Smooth muscle cell (in vitro differentiated cells): ENCODE measurements at regions not wholly inside any gene's neighbourhood (a gene's known extent, or its start where the extent isn't known, plus 50 kb on each side); places are given as distances from the start of the nearest gene placed in this dataset.

Experiments used
- DNase-seq: peaks from one replicate; lab custom pipeline; 2025; ENCODE audit not compliant: unreplicated experiment; lab: John Stamatoyannopoulos, UW
- H2AFZ ChIP-seq: fragments of 200-600 bp; sonication (generic); 2 replicates; pipeline ENCODE4 v1.6.0; 2016; ENCODE audit warnings: antibody characterized with exemption, low read depth, mild to moderate bottlenecking
- H3F3A ChIP-seq: fragments of 200-600 bp; sonication (generic); 2 replicates; pipeline ENCODE4 v1.6.0; 2017; ENCODE audit warnings: antibody characterized with exemption, low read depth
- H3K27ac ChIP-seq: fragments of 200-600 bp; sonication (generic); 2 replicates; pipeline ENCODE4 v1.5.1; 2016; ENCODE audit warnings: low read depth, mild to moderate bottlenecking
- H3K27me3 ChIP-seq: fragments of 200-600 bp; sonication (generic); 2 replicates; pipeline ENCODE4 v1.6.1; 2016; ENCODE audit warnings: low read depth, mild to moderate bottlenecking
- H3K36me3 ChIP-seq: fragments of 200-600 bp; sonication (generic); 2 replicates; pipeline ENCODE4 v1.5.1; 2016; ENCODE audit warnings: low read depth
- H3K4me1 ChIP-seq: fragments of 200-600 bp; sonication (generic); 2 replicates; pipeline ENCODE4 v1.5.1; 2016; ENCODE audit warnings: low read depth
- H3K4me2 ChIP-seq: fragments of 200-600 bp; sonication (generic); 2 replicates; pipeline ENCODE4 v1.6.0; 2016; ENCODE audit warnings: mild to moderate bottlenecking
- H3K4me3 ChIP-seq: fragments of 200-600 bp; sonication (generic); 2 replicates; pipeline ENCODE4 v1.5.1; 2016; ENCODE audit warnings: mild to moderate bottlenecking
- H3K79me2 ChIP-seq: fragments of 200-600 bp; sonication (generic); 2 replicates; pipeline ENCODE4 v1.6.0; 2016; ENCODE audit warnings: low read depth, mild to moderate bottlenecking
- H3K9ac ChIP-seq: fragments of 200-600 bp; sonication (generic); 2 replicates; pipeline ENCODE4 v1.6.0; 2016; ENCODE audit warnings: low read depth
- H3K9me3 ChIP-seq: fragments of 200-600 bp; sonication (generic); replicated peaks from 2 replicates; pipeline ENCODE4 v1.5.1; 2016; ENCODE audit warnings: low read depth
- H4K20me1 ChIP-seq: fragments of 200-600 bp; sonication (generic); 2 replicates; pipeline ENCODE4 v1.6.0; 2016; ENCODE audit warnings: low read depth
- WGBS: methylation state at CpG from one replicate; pipeline ENCODE4 v1.1.7; 2016; ENCODE audit warnings: low lambda C conversion rate; 5-methylcytosine and 5-hydroxymethylcytosine counted together
- TF ChIP-seq, protein P1 (sequence below): fragments of 200-600 bp; sonication (generic); IDR thresholded peaks from 2 replicates; pipeline ENCODE4 v1.5.1; 2017; ENCODE audit warnings: borderline replicate concordance, mild to moderate bottlenecking, antibody characterized with exemption; ENCODE audit not compliant: insufficient read depth, poor library complexity, severe bottlenecking

DNA sequence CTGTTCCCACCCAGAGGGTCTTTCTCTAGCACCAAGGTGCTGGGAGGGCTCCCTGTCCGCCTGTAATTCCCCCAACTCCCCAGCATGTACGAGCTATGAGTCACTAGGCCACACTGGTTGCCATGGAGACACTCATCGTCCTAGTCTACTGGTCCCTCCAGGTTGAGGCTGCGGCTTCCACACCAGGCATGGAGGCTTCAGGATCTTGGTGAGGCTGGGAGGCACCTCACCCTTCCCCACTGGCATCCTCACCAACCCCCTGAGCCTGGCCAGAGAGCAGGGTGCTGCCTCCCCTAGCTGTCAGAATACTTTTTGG, 75.6 kb upstream of the KAZN start:
- Histone ChIP-seq H3K9ac (no peak overlapping the region), H3F3A (no peaks in the 10 kb centered on the region), H3K36me3 (no peaks in the 10 kb centered on the region), H3K27me3 (peaks cover 8% of the 10 kb centered on the region), H3K27ac (no peak overlapping the region), H4K20me1 (no peaks in the 10 kb centered on the region), H3K9me3 (no peaks in the 10 kb centered on the region), H3K4me1 (no peaks in the 10 kb centered on the region), H3K4me3 (no peak overlapping the region), H3K4me2 (no peak overlapping the region), H2AFZ (no peak overlapping the region), H3K79me2 (no peaks in the 10 kb centered on the region)
- DNase-seq, result no peak
- TF ChIP-seq, protein P1, sequence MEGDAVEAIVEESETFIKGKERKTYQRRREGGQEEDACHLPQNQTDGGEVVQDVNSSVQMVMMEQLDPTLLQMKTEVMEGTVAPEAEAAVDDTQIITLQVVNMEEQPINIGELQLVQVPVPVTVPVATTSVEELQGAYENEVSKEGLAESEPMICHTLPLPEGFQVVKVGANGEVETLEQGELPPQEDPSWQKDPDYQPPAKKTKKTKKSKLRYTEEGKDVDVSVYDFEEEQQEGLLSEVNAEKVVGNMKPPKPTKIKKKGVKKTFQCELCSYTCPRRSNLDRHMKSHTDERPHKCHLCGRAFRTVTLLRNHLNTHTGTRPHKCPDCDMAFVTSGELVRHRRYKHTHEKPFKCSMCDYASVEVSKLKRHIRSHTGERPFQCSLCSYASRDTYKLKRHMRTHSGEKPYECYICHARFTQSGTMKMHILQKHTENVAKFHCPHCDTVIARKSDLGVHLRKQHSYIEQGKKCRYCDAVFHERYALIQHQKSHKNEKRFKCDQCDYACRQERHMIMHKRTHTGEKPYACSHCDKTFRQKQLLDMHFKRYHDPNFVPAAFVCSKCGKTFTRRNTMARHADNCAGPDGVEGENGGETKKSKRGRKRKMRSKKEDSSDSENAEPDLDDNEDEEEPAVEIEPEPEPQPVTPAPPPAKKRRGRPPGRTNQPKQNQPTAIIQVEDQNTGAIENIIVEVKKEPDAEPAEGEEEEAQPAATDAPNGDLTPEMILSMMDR, result no peak
- WGBS, result 20% methylated on average over 4 of the region's 4 CpGs

DNA sequence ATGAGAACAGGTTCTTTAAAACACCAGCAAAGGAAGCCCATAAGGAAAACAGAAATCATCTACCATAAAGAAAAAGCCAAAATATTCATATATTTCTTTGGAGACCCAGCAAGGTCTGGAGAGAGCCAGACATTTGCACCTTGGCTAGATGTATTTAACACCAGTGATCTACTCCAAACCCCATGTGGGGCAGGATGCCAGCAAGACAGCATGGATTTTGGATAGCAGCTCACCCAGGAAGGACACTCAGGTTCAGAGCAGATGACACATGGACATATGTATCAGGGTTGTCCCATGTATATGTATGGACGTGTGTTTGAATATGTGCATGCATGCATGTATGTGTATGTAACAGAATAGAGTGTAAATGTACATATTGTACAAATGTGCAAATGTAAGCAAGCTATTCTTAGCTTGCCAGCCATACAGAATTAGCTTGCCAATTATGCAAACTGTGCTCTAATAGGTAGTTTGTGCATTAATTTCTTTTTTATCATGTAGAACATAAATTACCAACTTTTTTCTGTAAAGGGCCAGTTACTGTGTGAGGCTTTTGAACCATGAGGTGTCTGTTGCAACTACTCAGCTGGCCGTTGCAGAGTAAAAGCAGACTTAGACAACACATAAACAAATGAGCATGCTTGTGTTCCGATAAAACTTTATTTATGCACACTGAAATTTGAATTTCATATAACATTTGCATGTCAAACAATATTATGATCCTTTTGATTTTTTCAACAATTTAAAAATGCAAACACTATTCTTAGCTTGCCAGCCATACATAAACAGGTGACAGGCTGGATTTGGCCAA, 73.5 kb upstream of the KAZN start:
- Histone ChIP-seq H3K27me3 (peaks cover 8% of the 10 kb centered on the region), H3K4me1 (no peaks in the 10 kb centered on the region), H3K9me3 (no peaks in the 10 kb centered on the region), H4K20me1 (no peaks in the 10 kb centered on the region), H3K79me2 (no peaks in the 10 kb centered on the region), H3K36me3 (no peaks in the 10 kb centered on the region), H3F3A (no peaks in the 10 kb centered on the region), H3K9ac (no peak overlapping the region), H2AFZ (no peak overlapping the region), H3K27ac (no peak overlapping the region), H3K4me2 (no peak overlapping the region), H3K4me3 (no peak overlapping the region)
- WGBS, result 90% methylated on average over 3 of the region's 3 CpGs
- TF ChIP-seq, protein P1, result no peak
- no peak for DNase-seq

DNA sequence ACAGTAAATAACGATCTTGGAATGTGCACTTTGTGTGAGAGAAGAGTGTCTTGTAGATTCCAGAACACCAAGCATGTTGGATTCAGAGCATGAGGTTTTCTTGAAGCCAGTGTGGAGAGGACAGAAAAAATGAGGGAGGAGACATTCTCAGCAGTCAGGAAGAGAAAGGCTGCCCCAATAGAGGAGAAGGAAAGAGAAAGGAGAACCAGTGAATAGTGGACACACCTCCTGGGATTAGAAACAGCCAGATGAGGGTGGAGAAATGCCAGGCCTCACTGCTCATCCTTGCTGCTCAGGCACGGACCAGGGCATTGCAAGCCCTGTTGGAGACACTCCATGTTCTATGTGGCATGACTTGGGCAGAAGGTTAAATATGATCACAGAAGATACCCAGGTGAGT, 69.0 kb upstream of the KAZN start:
- Histone ChIP-seq H4K20me1 (no peaks in the 10 kb centered on the region), H3K36me3 (no peaks in the 10 kb centered on the region), H3K4me3 (no peak overlapping the region), H3K9me3 (no peaks in the 10 kb centered on the region), H3F3A (no peaks in the 10 kb centered on the region), H3K4me2 (no peak overlapping the region), H3K4me1 (no peaks in the 10 kb centered on the region), H3K27ac (no peak overlapping the region), H2AFZ (no peak overlapping the region), H3K27me3 (peaks cover 13% of the 10 kb centered on the region), H3K79me2 (no peaks in the 10 kb centered on the region), H3K9ac (no peak overlapping the region)
- WGBS, result 81% methylated on average over 2 of the region's 2 CpGs
- DNase-seq, result no peak
- TF ChIP-seq, protein P1, result no peak

DNA sequence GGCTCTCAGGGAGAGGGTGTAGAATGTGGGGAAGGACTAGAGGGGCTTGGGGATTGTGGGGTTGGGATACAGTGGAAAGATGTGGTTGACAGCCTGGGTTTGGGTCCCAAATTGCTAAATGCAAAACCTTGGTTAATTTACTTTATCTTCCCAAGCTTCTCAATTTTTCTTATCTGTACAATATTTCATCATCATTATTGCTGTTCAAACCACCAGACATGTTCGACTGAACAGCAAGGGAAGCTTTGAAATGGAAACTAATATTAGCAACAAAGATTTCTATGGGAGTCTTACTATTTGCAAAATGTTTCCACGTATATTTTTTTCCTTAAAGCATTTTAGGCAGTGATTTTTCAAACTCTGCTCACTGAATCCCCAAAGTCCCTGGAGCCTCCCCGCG, 67.0 kb upstream of the KAZN start:
- DNase-seq, result no peak
- Histone ChIP-seq H3F3A (no peaks in the 10 kb centered on the region), H4K20me1 (no peaks in the 10 kb centered on the region), H3K27me3 (peaks cover 6% of the 10 kb centered on the region), H3K4me3 (no peak overlapping the region), H2AFZ (no peak overlapping the region), H3K4me1 (no peaks in the 10 kb centered on the region), H3K9ac (no peak overlapping the region), H3K9me3 (no peaks in the 10 kb centered on the region), H3K36me3 (no peaks in the 10 kb centered on the region), H3K4me2 (no peak overlapping the region), H3K27ac (no peak overlapping the region), H3K79me2 (no peaks in the 10 kb centered on the region)
- TF ChIP-seq, protein P1, result no peak
- 92% methylated on average over 4 of the region's 4 CpGs for WGBS
